ENCODE measurements at regions not wholly inside any gene's neighbourhood (a gene's known extent, or its start where the extent isn't known, plus 50 kb on each side); places are given as distances from the start of the nearest gene placed in this dataset.

GRCh38 chr10:62461120-62461519 lies 87.0 kb downstream of the ZNF365 start:
- no peak for TF ChIP-seq FOS (IDR thresholded peaks at IDR 0.05; ENCODE audit: borderline replicate concordance, insufficient read depth, low read length)
- TF ChIP-seq POLR2A (IDR thresholded peaks at IDR 0.05; ENCODE audit: low read depth, low read length): no peak
- TF ChIP-seq EZH2 (IDR thresholded peaks at IDR 0.05; ENCODE audit: borderline replicate concordance, low read depth, low read length, severe bottlenecking): no peak
- no peak for TF ChIP-seq JUN (IDR thresholded peaks at IDR 0.05; ENCODE audit: borderline replicate concordance, insufficient read depth, insufficient read length, low read depth)
- TF ChIP-seq GATA2 (IDR thresholded peaks at IDR 0.05; ENCODE audit: insufficient read depth, insufficient read length, low read depth, low read length): no peak
- no peak for TF ChIP-seq MAX (IDR thresholded peaks at IDR 0.05; ENCODE audit: insufficient read depth, insufficient read length)
- TF ChIP-seq CTCF (IDR thresholded peaks at IDR 0.05; ENCODE audit: extremely low read depth in 1 of 2, insufficient read depth in 1 of 2, low read depth in 1 of 2, low read length in 2 of 2): no peak
- no peak for TF ChIP-seq MYC (IDR thresholded peaks at IDR 0.05; ENCODE audit: low read depth, low read length)
- no peak for TF ChIP-seq POLR2AphosphoS5 (IDR thresholded peaks at IDR 0.05; ENCODE audit: insufficient read depth, low read depth, low read length)
- no peaks in the 10 kb centered on the region for H4K20me1 ChIP-seq (replicated peaks; ENCODE audit: control insufficient read depth, extremely low read depth, insufficient read depth, low read length)
- H2AFZ ChIP-seq (ENCODE audit: low read depth, low read length): no peak overlapping the region
- H3K9me3 ChIP-seq (replicated peaks; ENCODE audit: control insufficient read depth, insufficient read depth, low read length): no peaks in the 10 kb centered on the region
- no peaks in the 10 kb centered on the region for H3K9me1 ChIP-seq (replicated peaks; ENCODE audit: control insufficient read depth, extremely low read depth, insufficient read depth, low read length)
- POLR2A ChIA-PET: no interaction called here
- CTCF ChIA-PET: interaction anchor here (0.5 to 0.8 kb wide), 2 partner anchors 10 to 31 kb away, joined by 3 read pairs; no protein-coding TSS in a partner anchor
- no peaks in the 10 kb centered on the region for H3K4me1 ChIP-seq (ENCODE audit: control insufficient read depth, extremely low read depth, insufficient read depth, low read length)
- H3K36me3 ChIP-seq (ENCODE audit: control insufficient read depth in 2 of 2, extremely low read depth in 1 of 2, insufficient read depth in 2 of 2, low read length in 2 of 2): no peaks in the 10 kb centered on the region
- no peak for DNase-seq (ENCODE audit: low read depth, low spot score)
- no peak for FAIRE-seq
- no peak overlapping the region for H3K27ac ChIP-seq (ENCODE audit: insufficient read depth, low read depth, low read length)
- intact Hi-C loops (cut with micrococcal nuclease) (no loop called here), dilution Hi-C loops (cut with MboI; ENCODE audit: extremely low pct_ligation_motif_present, low sequenced_read_pairs) (no loop called here)
- no peak overlapping the region for H3K4me2 ChIP-seq (ENCODE audit: insufficient read depth, low read length)
- no peak overlapping the region for H3K9ac ChIP-seq (replicated peaks; ENCODE audit: extremely low read depth, insufficient read depth, low read length)
- no peaks in the 10 kb centered on the region for H3K79me2 ChIP-seq (ENCODE audit: control insufficient read depth, insufficient read depth, low read length)
- no peaks in the 10 kb centered on the region for H3K27me3 ChIP-seq (ENCODE audit: control insufficient read depth in 2 of 2, insufficient read depth in 2 of 2, low read length in 2 of 2)
- BruUV-seq (replicated peaks): no TSS peak
- H3K4me3 ChIP-seq (replicated peaks in 1 of 3; ENCODE audit: insufficient read depth in 1 of 3, low read depth in 1 of 3, low read length in 3 of 3): no peak overlapping the region
